GM12878 (cell line): ENCODE measurements at regions not wholly inside any gene's neighbourhood (a gene's known extent, or its start where the extent isn't known, plus 50 kb on each side); places are given as distances from the start of the nearest gene placed in this dataset.
"Not testable (repeated sequence)": the region's sequence is repeated elsewhere in the genome, so short reads cannot be mapped to it uniquely, and the experiment has no call there.

ENCODE experiments used
- ATAC-seq: fragments of 200-7000 bp; cut with Tn5 transposase; 3 replicates; pipeline ENCODE4 v1.9.1; 2020; ENCODE audit warnings: mild to moderate bottlenecking, moderate library complexity
- BruUV-seq: library from RNA; stranded (reverse); fragments of 400-500 nt; replicated peaks from 2 replicates; lab custom pipeline; 2021; lab: Mats Ljungman, UMichigan
- CTCF ChIA-PET: fragments of 300-600 bp; sonication (Branson Sonifier 250); formaldehyde crosslinking; extraction: SDS; loops from one replicate; lab custom pipeline; 2021; ENCODE audit warnings: inconsistent platforms; lab: Yijun Ruan, JAX
- POLR2A ChIA-PET: fragments of 350-600 bp; formaldehyde crosslinking; extraction: SDS; loops from one replicate; lab custom pipeline; 2021; ENCODE audit warnings: inconsistent platforms; lab: Charles Lee
- RAD21 ChIA-PET: fragments of 300-600 bp; sonication (Branson Sonifier 250); formaldehyde crosslinking; loops from one replicate; lab custom pipeline; 2023; ENCODE audit warnings: antibody characterized with exemption; ENCODE audit not compliant: unreplicated experiment; lab: Charles Lee
- SMC1A ChIA-PET: fragments of 300-600 bp; sonication (Branson Sonifier 250); formaldehyde crosslinking; loops from one replicate; lab custom pipeline; 2023; ENCODE audit not compliant: unreplicated experiment, uncharacterized antibody; lab: Charles Lee
- DNase-seq: peaks from one replicate; pipeline ENCODE4 v3.0.0-alpha.2; 2011; ENCODE audit warnings: low read depth, low spot score
- FAIRE-seq: peaks from 3 replicates; lab custom pipeline; 2011; peaks lifted over from hg19 to GRCh38; lab: Jason Lieb, UNC
- H2AFZ ChIP-seq: 2 replicates; pipeline ENCODE4 v1.6.0; 2011; ENCODE audit warnings: low read depth, low read length, control low read depth; ENCODE audit not compliant: control insufficient read depth
- H3K27ac ChIP-seq: 2 replicates; pipeline ENCODE4 v1.5.1; 2011; ENCODE audit warnings: control low read depth; ENCODE audit not compliant: control insufficient read depth, insufficient read depth
- H3K27me3 ChIP-seq, 2 experiments: replicated peaks in 1 of 2; 2 replicates each; pipeline versions ENCODE4 v1.6.0 to v1.6.1; 2011; ENCODE audit warnings: low read length in 1 of 2; ENCODE audit not compliant: control insufficient read depth in 2 of 2, insufficient read depth in 2 of 2
- H3K36me3 ChIP-seq, 2 experiments: 2 replicates each; pipeline ENCODE4 v1.5.1; 2011; ENCODE audit warnings: low read length in 1 of 2; ENCODE audit not compliant: control insufficient read depth in 2 of 2, insufficient read depth in 2 of 2
- H3K4me1 ChIP-seq: 2 replicates; pipeline ENCODE4 v1.6.1; 2011; ENCODE audit warnings: mild to moderate bottlenecking, low read length, moderate library complexity, mixed read lengths; ENCODE audit not compliant: control insufficient read depth, insufficient read depth
- H3K4me2 ChIP-seq: 2 replicates; pipeline ENCODE4 v1.6.0; 2011; ENCODE audit warnings: control low read depth; ENCODE audit not compliant: control insufficient read depth, insufficient read depth
- H3K4me3 ChIP-seq: fragments of 200-600 bp; sonication (generic); 2 replicates; pipeline ENCODE4 v1.5.1; 2016
- H3K79me2 ChIP-seq: 2 replicates; pipeline ENCODE4 v1.6.0; 2011; ENCODE audit warnings: low read length; ENCODE audit not compliant: control insufficient read depth, insufficient read depth
- H3K9ac ChIP-seq: 2 replicates; pipeline ENCODE4 v1.8.0; 2011; ENCODE audit warnings: low read length, control low read depth, mixed read lengths; ENCODE audit not compliant: control insufficient read depth, insufficient read depth
- H3K9me3 ChIP-seq: replicated peaks from 3 replicates; pipeline ENCODE4 v1.5.1; 2011; ENCODE audit warnings: mild to moderate bottlenecking, low read length; ENCODE audit not compliant: control insufficient read depth, insufficient read depth
- H4K20me1 ChIP-seq: 2 replicates; pipeline ENCODE4 v1.6.0; 2011; ENCODE audit not compliant: control insufficient read depth, insufficient read depth
- BCL11A ChIP-seq: IDR thresholded peaks from 2 replicates; pipeline ENCODE4 v1.6.1; 2011; ENCODE audit warnings: low read depth, low read length
- CBFB ChIP-seq: IDR thresholded peaks from 2 replicates; pipeline ENCODE4 v1.6.1; 2016; ENCODE audit warnings: antibody characterized with exemption, low read depth
- CHD4 ChIP-seq: fragments of 200-600 bp; sonication (generic); IDR thresholded peaks from 2 replicates; pipeline ENCODE4 v1.6.1; 2016; ENCODE audit warnings: mild to moderate bottlenecking
- HDAC6 ChIP-seq: fragments of 200-600 bp; sonication (generic); IDR thresholded peaks from one replicate; pipeline ENCODE4 v1.8.0; 2017; ENCODE audit warnings: antibody characterized with exemption; ENCODE audit not compliant: unreplicated experiment
- MTA2 ChIP-seq: fragments of 450-650 bp; IDR thresholded peaks from 2 replicates; pipeline ENCODE4 v1.6.1; 2016; ENCODE audit warnings: low read depth, mild to moderate bottlenecking, moderate library complexity
- PAX8 ChIP-seq: fragments of 450-650 bp; IDR thresholded peaks from 2 replicates; pipeline ENCODE4 v1.6.1; 2017; ENCODE audit warnings: mild to moderate bottlenecking, moderate library complexity
- PML ChIP-seq: IDR thresholded peaks from 2 replicates; pipeline ENCODE4 v1.6.1; 2012; ENCODE audit warnings: low read length, inconsistent platforms
- RB1 ChIP-seq: fragments of 450-650 bp; formaldehyde crosslinking; IDR thresholded peaks from 2 replicates; pipeline ENCODE4 v1.6.1; 2017; ENCODE audit warnings: mild to moderate bottlenecking, borderline replicate concordance
- RBBP5 ChIP-seq: fragments of 200-600 bp; sonication (generic); conservative IDR thresholded peaks from 2 replicates; pipeline ENCODE4 v1.6.1; 2016
- RFX5 ChIP-seq: IDR thresholded peaks from 2 replicates; pipeline ENCODE4 v1.6.1; 2011; ENCODE audit warnings: low read depth, low read length, improper control_type of control experiment
- RUNX3 ChIP-seq: IDR thresholded peaks from 2 replicates; pipeline ENCODE4 v1.6.1; 2012; ENCODE audit warnings: low read length, inconsistent platforms
- SIN3A ChIP-seq: IDR thresholded peaks from 2 replicates; pipeline ENCODE4 v1.6.1; 2012; ENCODE audit warnings: low read depth, low read length, improper control_type of control experiment
- TCF7 ChIP-seq: IDR thresholded peaks from 2 replicates; pipeline ENCODE4 v1.6.1; 2014; ENCODE audit warnings: antibody characterized with exemption, borderline replicate concordance
- ZBTB33 ChIP-seq: fragments of 450-650 bp; IDR thresholded peaks from 2 replicates; pipeline ENCODE4 v1.6.1; 2017; ENCODE audit warnings: mild to moderate bottlenecking
- WGBS: methylation state at CpG from one replicate; pipeline ENCODE4 v1.1.6; 2016; ENCODE audit warnings: low lambda C conversion rate; ENCODE audit not compliant: insufficient replicate concordance, insufficient coverage; ENCODE audit errors: missing lambda C conversion rate; 5-methylcytosine and 5-hydroxymethylcytosine counted together
- in situ Hi-C: fragments of 300-500 bp; cut with MboI; formaldehyde crosslinking; loops from 9 replicates; pipeline ENCODE4 v1.14.3; 2018; ENCODE audit warnings: mixed read lengths
- intact Hi-C: fragments of 100-400 bp; cut with micrococcal nuclease; formaldehyde crosslinking; loops from one replicate; pipeline ENCODE4 v1.14.2; 2022; ENCODE audit not compliant: unreplicated experiment

DNA sequence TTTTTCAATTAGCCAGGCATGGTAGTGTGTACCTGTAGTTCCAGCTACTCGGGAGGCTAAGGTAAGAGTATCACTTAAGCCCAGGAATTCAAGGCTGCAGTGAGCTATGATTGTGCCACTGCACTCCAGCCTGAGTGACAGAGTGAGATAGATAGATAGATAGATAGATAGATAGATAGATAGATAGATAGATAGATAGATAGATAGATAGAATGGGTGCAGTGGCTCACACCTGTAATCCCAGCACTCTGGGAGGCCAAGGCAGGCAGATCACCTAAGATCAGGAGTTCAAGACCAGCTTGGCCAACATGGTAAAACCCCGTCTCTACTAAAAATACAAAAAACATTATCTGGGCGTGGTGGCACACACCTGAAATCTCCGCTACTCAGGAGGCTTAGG is 85.6 kb upstream of the CAB39 start:
- intact Hi-C loops, FAIRE-seq, H3K27ac ChIP-seq, H3K36me3 ChIP-seq, H4K20me1 ChIP-seq, RAD21 ChIA-PET, ATAC-seq, DNase-seq, BruUV-seq, in situ Hi-C loops, H3K4me1 ChIP-seq, H3K9ac ChIP-seq, H2AFZ ChIP-seq, H3K4me2 ChIP-seq, H3K9me3 ChIP-seq, H3K79me2 ChIP-seq, H3K27me3 ChIP-seq, H3K4me3 ChIP-seq: not testable (repeated sequence)
- SMC1A ChIA-PET = interaction anchor here (0.7 to 6.5 kb wide), 3 partner anchors 11 to 218 kb away, joined by 3 to 26 read pairs (median 4); no protein-coding TSS in a partner anchor
- CTCF ChIA-PET = interaction anchor here (1.1 to 1.5 kb wide), 2 partner anchors 9 to 12 kb away, joined by 3 to 6 read pairs; no protein-coding TSS in a partner anchor
- WGBS = 87% methylated on average over 4 of the region's 4 CpGs
- POLR2A ChIA-PET = interaction anchor here (1.1 kb wide), 1 partner anchor 9 kb away, joined by 3 read pairs; no protein-coding TSS in a partner anchor

DNA sequence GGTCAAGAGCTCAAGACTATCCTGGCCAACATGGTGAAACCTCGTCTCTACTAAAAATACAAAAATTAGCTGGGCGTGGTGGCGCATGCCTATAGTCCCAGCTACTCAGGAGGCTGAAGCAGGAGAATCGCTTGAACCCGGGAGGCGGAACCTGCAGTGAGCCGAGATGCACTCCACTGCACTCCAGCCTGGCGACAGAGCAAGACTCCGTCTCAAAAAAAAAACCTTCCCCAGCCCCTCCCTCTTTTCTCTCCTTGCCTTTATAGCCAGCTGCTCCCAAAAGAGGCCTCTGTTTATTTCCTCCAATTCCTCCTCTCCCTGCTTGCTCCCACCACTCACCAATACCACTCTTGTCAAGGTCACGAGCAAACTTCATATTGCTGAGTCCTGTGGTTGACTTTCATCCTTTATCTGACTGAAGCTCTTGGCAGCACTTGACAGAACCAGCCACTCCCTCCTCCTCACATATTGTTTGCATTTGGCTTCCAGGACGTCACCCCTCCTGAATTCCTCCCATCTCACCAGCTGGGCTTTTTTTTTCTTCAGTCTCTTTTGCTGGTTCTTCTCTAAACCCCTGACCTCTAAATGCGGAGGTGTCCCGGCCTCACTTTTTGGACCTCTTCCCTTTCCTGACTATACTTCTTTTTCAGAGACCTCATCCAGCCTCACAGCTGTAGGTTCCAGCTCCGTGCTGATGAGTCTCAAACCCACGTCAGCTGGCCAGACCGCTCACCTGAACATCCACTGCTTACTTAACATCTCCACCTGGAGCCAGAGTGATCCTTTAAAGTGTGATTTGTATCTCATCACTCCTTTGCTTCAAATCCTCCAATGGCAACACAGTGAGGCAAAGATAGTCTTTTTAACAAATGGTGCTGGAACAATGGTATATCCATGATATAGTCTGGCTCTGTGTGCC is 84.6 kb upstream of the CAB39 start:
- ATAC-seq = no peak

More for the DNA sequence above, 84.6 kb upstream of the CAB39 start:
- ChIA-PET POLR2A (no interaction called here), CTCF (interaction anchor here (0.6 to 1.5 kb wide), 5 partner anchors 10 to 251 kb away, joined by 3 to 6 read pairs (median 3); no protein-coding TSS in a partner anchor), RAD21 (interaction anchor here (0.8 kb wide), 1 partner anchor 11 kb away, joined by 3 read pairs; no protein-coding TSS in a partner anchor), SMC1A (interaction anchor here (0.7 to 6.5 kb wide), 3 partner anchors 12 to 36 kb away, joined by 3 to 26 read pairs (median 3); no protein-coding TSS in a partner anchor)
- no peaks in the 10 kb centered on the region for H4K20me1 ChIP-seq
- H3K27me3 ChIP-seq = no peaks in the 10 kb centered on the region
- H3K36me3 ChIP-seq = no peaks in the 10 kb centered on the region
- TF ChIP-seq BCL11A (no peak), CBFB (no peak), PAX8 (no peak), ZBTB33 (no peak), PML (no peak), TCF7 (no peak), SIN3A (no peak), CHD4 (no peak), HDAC6 (no peak), RUNX3 (no peak), RB1 (no peak), RFX5 (no peak), RBBP5 (no peak), MTA2 (no peak)
- no peaks in the 10 kb centered on the region for H3K79me2 ChIP-seq
- in situ Hi-C loops = no loop called here
- BruUV-seq = no TSS peak
- no peak overlapping the region for H3K27ac ChIP-seq
- no peaks in the 10 kb centered on the region for H3K4me1 ChIP-seq
- 73% methylated on average over 16 of the region's 16 CpGs for WGBS
- no peak overlapping the region for H2AFZ ChIP-seq
- no peaks in the 10 kb centered on the region for H3K9me3 ChIP-seq
- no peak overlapping the region for H3K9ac ChIP-seq
- intact Hi-C loops = no loop called here
- H3K4me3 ChIP-seq = no peak overlapping the region
- FAIRE-seq (no peak), DNase-seq (no peak)
- H3K4me2 ChIP-seq = no peak overlapping the region
